Activated effector memory CD4-positive, alpha-beta T cell treated with Interleukin-2 at 50 U/mL for 16 hours (primary cell): ENCODE measurements at regions not wholly inside any gene's neighbourhood (a gene's known extent, or its start where the extent isn't known, plus 50 kb on each side); places are given as distances from the start of the nearest gene placed in this dataset.

Source experiments
- DNase-seq: peaks from one replicate; pipeline ENCODE4 v3.0.0-alpha.2; 2020

DNA sequence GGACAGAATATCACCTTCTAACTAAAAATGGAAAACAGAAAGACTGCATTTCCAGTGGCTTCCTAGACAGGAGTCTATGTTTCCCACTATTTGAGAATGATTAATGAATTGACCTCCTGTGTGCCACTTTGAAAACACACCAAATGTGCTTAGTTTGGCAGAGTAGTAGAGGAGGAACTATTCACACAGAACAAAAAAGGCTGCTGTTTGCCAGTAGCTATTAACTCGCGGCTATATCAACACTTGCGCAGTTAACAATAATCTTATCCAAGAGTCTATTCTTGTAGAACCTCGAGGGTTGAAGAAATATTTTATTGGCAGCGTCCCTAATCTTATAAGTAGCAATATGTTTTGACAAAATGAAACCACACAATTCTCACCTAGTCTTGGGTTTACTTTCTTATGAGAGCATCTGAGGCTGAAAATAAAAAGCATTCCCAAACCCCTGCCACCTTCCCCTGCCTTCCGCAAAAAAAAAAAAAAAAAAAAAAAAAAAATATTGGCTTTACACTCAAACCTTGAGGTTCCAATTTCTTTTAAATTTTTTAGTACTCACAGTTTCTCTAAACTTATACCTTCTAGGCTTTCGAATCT lies 127.3 kb upstream of the FLRT2 start:
- no peak for DNase-seq

DNA sequence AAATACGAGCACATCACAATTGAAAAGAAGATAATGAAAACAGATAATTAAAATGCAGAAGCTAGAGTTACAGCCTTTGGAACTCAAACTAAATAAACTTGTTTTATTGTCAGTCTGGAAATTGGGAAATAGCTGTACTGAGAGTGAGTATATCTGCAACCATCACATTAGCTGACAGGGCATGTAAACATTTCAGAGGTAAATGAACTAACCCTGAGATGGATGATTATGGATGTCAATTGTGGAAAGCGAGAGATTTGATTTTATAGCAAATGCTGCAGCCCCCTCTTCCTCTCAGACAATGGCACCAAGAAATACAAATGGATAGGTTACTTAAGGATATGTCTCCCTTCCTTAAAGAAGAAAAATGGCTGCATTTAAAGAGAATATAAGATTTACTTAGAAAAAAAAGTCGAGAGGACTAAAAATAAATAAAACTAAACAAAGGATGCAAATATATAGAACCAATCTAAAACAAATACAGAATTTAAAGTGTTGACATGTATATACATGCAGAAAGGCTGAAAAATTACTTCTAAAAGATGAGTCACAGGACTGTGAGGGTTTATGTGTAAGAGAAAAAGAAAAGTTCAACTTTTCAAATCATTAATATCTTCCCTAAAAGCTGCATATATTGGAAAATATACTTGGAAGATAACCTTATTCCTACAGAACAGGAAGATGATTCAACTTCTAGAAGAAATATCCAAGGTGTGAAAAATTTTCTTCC lies 120.3 kb upstream of the FLRT2 start:
- DNase-seq: no peak

DNA sequence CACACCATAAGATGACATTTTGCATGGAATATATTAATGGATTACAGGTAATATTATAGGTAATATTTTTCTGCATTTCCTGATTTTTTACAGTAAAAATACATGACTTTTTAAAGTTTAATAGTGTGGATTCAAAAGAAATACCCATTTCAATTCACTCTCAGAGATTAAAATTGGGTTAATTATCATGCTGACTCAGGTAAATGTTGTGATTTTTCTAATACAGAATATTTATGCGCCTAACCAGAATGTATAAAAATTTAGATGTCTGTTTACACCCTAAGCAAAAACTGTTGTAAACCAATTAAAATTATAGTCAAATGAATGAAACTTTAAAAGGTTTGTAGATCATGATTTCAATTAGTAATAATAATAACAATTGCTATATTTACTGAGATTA lies 117.2 kb upstream of the FLRT2 start:
- no peak for DNase-seq

DNA sequence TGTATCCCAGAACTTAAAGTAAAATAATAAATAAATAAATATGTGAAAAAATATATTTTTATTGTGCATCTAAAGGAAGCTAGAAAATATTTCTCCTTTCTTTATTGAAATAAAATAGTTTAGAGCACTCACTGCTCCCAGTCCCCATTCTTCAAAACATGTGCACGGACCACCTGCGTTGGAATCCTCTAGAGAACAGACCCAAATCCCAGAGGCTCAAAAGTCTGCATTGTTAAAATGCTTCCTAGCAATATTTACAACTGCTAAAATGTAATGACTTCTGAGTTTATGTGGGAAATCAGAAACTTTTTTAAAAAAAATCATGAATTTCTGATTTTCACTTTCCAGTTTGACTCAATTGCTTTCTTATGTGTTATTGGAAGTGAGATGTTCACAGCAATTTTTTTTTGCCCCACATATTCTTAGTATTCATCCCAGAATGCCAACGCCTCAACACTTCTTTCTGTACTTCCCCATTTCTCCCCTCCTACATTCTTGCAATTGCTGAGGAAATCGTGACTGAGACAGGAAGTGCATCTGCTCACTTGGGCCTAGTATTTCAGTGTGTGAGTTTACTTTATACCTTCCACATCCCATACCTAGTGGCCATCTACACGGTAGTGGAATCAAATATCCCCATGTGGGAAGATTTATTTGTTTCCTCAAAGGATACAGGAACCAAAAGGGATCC lies 116.0 kb upstream of the FLRT2 start:
- no peak for DNase-seq

DNA sequence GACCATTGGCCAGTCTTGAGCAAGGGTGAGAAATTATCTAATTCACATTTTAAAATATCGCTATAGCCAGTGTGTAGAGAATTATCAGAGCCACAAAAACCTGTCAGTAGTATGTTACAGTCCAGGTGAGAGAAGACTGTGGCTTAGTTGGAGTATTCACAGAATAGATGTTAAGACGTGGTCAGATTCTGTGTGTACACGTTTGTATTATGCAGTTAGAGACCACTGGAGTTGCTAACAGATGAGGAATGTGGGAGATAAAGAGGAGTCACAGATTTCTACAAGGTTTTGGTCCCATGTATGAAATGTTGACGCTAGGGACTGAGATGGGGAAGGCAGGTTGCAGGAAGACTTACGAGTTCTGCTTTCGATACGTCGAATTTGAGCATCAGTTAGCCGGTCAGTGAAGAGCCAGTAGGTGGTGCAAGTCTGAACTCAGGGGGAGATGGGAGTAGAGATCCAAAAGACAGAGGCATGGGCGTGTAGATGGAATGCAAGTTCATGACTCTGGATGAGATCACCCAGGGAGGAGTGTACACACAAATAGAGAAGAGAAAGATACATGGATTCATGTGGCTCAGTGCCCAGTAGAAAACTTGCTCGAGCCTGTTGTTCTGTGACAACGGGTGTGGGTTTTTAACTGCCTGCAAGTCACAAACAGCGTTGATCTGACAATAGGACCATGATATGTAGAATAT lies 114.8 kb upstream of the FLRT2 start:
- no peak for DNase-seq

DNA sequence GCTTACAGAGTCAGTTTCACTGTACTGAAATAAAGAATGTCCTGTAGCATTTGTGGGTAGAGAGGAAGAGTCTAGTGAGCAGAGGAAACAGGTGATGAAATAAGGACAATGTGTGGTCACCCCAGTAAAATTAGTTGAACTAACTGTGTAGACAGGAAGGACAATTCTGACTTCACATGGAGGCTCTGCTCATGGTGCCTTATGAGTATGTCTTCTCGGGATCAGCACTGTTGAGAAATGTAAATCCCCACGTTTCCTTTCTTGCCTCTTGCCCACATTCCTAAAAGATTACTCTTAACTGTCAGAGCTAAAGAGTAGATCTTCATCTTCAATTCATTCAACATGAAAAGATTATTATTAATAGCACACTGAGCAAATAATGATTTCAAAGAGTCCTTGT lies 113.2 kb upstream of the FLRT2 start:
- no peak for DNase-seq

DNA sequence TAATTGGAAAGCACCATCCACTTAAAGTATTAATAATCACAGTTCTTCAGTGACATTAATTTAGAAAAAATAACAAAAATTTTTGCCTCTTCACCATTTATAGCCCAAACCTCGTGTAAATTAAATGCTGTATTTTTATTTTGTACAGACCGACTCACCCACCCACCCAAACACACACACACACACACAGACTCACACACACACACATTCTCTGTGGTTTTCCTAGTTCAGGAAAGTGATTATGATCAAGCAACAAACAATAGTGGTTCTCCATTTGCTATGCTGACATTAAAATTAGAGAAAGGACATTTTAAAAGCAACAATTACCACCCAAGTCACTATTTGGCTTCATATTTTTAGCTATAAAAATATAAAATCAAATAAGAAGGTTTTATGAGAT lies 112.5 kb upstream of the FLRT2 start:
- no peak for DNase-seq

DNA sequence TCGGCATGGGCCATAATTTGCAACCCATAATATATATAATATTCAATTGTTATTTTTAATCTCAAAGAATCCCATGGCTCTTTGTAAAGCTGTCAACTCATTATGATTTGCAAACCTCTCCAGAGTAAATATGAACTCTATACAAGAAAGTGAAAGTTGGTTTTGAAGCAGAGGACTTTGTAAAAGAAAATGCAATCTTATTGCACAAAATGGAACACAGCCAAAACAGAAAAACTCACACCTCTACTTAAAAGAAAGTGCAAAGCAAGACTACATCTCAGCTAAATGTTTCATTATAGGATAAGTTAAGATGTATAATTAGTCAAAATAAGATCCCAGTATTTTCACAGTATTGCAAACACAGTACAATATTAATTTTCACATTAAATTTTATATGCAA lies 111.2 kb upstream of the FLRT2 start:
- DNase-seq: no peak

DNA sequence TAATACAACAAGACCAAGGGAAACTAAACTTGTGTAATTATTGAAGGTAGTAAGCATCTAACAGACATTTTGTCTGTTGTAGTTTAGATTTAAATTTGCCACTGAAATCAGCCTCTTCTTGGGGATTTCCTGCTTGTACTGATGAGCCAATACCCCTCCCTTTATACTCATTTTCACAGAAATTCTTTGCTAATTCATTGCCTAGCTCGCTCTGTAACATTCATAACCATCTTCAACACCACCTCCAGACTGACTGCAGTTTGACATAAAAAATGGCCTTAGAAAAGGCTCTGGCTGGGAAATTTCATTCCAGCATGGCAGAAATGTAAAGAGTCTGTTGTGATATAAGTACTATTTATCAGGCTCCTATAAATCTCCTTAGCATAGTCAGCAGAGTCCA lies 109.7 kb upstream of the FLRT2 start:
- no peak for DNase-seq

DNA sequence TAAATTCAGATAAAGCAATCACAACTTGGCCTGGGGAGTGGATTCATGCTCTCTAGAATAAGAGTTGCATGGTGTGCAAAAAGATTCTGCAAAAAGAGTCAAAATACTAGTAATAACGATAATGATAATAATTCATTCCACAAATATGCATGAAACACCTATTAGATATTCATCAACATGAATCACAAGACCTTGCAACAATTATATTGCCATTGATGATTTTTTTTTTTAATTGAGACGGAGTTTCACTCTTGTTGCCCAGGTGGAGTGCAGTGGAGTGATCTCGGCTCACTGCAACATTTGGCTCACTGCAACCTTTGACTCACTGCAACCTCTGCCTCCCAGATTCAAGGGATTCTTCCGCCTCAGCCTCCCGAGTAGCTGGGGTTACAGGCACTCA lies 109.2 kb upstream of the FLRT2 start:
- DNase-seq: no peak

DNA sequence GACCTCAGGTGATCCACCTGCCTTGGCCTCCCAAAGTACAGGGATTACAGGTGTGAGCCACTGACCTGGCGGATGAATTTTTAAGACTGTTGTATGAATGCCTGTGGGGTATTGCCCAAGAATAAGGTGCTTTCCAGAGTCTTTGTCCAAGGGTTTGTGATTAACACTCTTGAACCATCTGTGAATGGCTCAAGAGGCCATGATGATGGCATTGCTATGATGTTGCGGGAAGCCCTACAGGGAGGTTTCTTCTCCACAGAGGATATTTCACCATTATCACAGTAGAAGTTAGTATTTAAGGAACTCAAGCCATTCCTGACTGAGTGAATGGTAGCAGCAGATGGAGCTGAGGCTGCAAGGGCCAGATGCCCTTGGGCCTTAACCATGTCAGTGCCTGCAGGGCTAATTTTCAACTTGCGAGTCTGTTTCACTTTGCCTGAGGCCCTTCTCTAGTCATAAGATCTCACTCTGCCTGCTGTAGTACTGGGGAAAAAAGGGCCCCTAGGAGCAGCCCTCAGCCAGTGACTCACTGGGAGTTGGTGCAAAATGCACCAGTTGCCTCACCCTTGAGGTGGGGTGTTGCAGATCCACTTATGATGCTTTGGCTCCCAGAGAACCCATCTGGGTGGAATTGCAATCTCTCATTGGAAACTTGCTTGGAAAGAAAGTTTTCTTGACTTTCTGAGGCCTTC lies 108.6 kb upstream of the FLRT2 start:
- no peak for DNase-seq

DNA sequence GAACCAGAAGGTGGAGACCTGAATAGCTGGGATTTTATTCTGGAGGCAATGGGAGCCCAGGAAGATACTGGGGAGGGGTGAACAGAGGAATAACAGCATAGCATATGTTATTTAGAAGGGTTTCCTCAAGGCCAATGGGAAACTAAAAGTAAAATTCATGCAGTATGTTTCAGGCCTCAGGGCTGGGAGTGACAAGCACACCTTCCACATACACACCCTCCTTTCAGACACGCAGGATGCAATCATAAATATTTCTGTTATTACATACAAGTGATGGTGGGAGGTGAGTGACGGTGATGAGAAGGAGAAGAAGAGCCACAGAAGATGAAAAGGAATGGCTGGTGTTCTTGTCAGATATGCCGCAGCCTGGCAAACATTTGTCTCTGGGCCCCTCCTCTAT lies 106.1 kb upstream of the FLRT2 start:
- DNase-seq: no peak

DNA sequence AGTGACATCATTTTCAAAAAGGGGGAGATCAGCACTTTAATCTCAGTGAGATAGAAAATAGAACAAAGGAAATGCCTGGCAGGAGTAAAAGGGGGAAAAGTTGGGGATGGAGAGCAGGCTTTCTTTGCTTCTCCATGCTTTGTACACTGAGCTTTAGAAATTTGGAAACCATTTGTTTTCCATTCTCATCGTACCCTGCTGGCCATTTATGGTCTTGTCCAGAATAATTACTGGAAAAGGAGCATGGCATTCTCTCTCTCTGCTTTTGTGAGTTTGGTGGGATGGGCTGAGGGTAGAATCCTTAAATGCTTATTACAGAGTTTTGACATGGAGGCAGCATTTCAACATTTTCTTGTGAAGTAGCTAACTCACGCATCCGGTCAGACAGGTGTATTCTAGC lies 104.4 kb upstream of the FLRT2 start:
- no peak for DNase-seq

DNA sequence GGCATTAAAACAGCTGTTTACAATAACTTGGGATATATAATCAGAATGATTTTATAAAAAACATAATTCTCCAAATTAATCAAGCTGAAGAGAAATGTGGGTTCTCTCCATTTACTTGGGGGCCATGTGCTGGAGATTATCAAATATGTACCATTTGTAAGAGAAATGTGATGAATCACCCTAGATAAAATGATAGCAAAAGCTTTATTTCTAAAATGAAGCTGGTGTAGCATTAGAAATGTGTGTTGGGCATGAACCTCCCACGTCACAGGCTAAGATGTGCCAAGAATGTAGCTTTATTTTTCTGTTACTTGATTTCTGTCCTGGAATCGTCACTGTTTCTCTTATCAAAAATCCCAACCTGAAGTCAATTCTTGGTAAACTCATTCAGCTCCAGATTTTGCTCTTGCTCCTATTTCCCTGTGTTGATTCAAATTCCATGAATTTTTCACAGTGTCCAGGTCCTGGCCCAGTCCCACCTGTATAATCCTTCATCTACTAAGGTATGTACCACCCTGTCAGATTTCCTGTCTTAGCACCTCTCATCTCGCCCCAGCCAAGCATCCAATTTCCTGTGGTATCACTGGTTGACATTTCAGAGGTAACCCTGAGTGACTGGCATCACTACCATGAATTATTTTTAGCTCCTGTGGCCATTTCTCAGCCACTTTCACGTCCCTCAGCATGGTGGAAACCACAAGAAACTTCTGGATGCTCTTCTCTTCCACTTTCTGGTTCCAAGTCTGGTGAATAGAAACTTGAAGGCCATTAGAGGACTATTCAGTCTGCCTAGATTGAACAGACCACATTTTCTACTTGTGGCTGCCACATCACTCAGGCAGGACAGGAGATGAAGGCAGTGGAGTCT lies 103.6 kb upstream of the FLRT2 start:
- no peak for DNase-seq

DNA sequence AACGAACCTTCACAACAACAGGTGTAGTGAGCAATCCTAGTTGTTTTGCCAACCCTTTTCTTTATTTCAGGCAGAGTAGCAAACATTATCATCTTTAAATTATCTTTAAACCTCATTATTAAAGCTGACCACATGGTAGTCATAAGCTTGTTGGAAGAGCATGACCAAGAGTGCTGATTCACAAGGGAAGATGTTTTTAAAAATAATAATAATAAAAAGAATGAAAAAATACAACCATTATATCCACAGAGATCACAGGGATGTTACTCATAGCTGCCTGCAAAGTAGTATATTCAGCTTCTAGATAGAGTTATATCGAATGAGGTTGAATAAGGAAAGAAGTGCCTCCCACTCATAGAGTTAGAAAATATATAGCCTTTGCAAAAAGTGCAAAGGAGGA lies 101.0 kb upstream of the FLRT2 start:
- DNase-seq: no peak

DNA sequence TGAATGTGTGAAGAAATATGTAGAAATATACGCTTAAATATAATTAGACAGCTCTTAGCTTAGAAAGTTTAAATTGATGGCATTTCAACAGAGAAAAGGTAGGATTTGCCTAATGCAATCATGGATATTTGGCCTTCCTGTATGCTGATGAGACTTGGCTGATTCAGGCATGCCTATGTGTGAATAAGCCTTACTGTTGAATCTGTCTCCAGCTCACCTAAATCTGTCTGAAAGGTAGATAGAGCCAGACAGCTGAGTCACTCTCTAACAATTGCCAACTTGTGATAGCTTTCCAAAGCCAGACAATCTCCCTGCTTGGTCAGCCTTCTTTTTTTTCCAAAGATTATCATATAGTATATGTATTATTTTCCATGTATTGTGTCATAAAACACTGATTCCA lies 92.8 kb upstream of the FLRT2 start:
- no peak for DNase-seq

DNA sequence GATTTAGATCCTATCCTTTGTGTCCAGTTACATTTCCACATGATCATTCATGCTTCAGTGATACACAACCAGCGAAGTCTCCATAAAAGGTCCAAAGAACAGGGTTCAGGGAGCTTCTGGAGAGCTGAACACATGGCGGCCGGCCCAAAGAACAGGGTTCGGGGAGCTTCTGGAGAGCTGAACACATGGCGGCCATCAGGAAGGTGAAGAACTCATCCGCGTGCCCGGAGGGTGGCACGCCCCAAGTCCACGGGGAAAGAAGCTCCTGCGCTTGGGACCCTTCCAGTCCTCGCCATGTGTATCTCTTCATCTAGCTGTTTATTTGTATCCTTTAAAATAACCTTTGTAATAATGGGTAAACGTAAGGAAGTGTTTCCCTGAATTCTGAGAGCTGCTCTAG lies 91.9 kb upstream of the FLRT2 start:
- DNase-seq: no peak

DNA sequence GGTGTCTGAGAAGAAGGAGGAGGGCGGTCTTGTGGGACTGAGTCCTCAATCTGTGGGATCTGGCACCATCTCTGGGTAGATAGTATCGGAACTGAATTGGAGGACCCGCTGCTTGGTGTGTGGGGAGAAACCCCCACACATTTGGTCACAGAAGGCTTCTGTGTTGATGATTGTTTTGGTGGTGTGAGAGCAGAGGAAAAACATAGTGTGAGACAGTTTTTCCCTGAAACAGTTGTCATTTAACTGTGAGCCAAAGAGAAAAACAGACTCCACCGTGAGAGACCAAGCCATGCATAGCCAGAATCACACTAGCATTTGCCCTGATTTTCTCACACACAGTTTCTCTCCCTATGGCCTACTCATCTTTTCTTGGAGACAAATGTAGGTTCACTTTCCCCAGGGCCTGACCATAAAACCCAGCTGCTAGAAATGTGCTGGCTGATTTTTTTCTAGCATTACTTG lies 91.4 kb upstream of the FLRT2 start:
- no peak for DNase-seq

DNA sequence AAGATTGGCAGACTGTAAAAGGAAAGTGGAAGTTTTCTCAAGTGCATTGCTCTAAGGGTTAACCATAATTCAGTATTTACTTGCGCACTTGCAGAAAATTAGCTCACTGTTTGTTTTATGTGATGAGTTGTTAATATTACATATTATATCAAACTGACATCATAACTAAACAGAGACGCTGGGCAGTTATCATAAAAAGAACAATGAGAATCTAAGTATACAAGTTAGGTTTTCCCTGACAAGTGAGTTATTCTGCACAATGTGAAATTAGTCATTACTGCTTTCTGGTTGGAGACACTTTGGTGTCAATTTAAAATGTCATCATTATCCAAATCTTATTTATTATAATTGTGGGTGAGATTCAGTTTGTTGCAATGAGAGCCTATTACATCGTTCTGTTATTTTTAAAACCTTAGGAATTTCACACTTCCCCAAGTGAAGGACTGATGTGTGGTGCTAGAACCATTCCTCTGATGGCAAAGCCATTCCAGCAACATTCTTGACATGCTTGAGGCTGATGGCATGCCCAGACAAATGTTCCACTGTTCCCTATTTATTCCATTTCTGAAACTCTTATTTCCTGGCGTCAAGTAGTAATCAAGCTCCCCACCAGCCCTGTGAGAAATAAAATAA lies 90.1 kb upstream of the FLRT2 start:
- no peak for DNase-seq

DNA sequence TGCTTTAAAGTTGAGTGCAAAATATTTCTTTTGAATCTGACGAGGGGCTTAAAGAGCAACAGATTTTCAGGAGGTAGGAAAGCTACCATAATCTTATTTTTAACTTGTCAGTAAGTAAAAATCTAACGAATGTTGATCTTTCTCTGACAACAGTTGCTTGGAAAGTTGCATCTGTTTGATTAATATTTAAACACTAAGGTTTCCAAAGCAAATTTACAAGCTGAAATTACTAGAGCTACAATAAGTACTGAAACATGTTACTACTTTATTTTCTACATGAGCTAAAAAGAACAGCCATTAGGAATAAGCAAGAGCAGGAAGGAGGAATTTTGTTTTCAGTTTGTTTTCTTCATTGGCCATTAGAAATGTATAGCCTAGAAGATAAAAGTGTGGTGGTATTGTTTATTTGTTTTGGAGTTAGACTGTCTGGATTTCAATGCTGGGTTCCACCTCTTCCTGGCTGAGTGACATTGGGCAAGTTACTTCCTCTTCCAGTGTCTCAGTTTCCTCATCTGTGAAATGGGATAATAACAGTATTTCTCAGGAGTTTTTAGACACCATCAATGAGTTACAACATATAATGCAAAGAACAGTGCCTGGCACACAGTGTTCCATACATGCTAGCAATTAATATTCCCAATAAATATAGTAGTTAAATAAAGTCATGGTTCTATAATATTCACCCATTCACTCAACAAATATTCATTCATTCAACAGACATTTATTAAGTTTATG lies 87.9 kb upstream of the FLRT2 start:
- DNase-seq: no peak

DNA sequence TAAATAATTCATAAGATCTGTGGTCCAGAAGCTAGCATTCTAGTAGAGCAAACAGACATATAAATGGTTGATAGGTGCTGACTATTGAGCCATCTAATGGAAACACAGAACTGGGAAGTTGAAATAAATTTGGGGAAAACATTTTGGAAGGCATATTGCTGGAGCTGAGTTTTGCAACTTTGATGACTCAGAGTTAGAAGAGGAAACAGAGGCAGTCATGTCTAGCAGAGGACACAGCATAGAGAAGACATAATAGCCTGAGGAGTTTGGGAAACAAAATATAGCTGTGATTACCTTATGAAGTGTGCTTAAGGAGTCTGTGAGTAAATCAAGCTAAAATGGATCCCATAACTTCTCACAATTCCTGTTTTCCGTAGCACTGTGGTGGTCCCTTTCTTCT lies 86.9 kb upstream of the FLRT2 start:
- no peak for DNase-seq
